Mucosa of rectum (tissue), 2 donors: ENCODE measurements at regions not wholly inside any gene's neighbourhood (a gene's known extent, or its start where the extent isn't known, plus 50 kb on each side); places are given as distances from the start of the nearest gene placed in this dataset.
A peak's percentile ranks its signal among the peaks of the same experiment; 100 is the strongest.

ENCODE experiments used
- H3K27ac ChIP-seq, 2 donors: one replicate each; pipeline ENCODE4 v1.7.0; 2013; ENCODE audit warnings: inconsistent platforms in 2 of 2, low read depth in 2 of 2, low read length in 2 of 2
- H3K27me3 ChIP-seq, 2 donors: one replicate each; pipeline ENCODE4 v1.7.0; 2013; ENCODE audit warnings: low read length in 2 of 2; ENCODE audit not compliant: control insufficient read depth in 2 of 2, insufficient read depth in 2 of 2
- H3K36me3 ChIP-seq, 2 donors: one replicate each; pipeline ENCODE4 v1.7.0; 2013; ENCODE audit warnings: low read length in 2 of 2; ENCODE audit not compliant: control insufficient read depth in 2 of 2, insufficient read depth in 2 of 2
- H3K4me1 ChIP-seq, 2 donors: one replicate each; pipeline ENCODE4 v1.7.0; 2013; ENCODE audit warnings: low read length in 2 of 2, mild to moderate bottlenecking in 1 of 2; ENCODE audit not compliant: control insufficient read depth in 2 of 2, insufficient read depth in 2 of 2
- H3K4me3 ChIP-seq, 2 donors: one replicate each; pipeline ENCODE4 v1.7.0; 2013; ENCODE audit warnings: low read length in 2 of 2
- H3K9ac ChIP-seq, 2 donors: one replicate each; pipeline ENCODE4 v1.7.0; 2013; ENCODE audit warnings: low read length in 2 of 2, low read depth in 1 of 2, mild to moderate bottlenecking in 1 of 2
- H3K9me3 ChIP-seq, 2 donors: one replicate each; pipeline ENCODE4 v1.7.0; 2013; ENCODE audit warnings: low read length in 2 of 2; ENCODE audit not compliant: control insufficient read depth in 2 of 2
- donor health status: healthy.
- donor health status: Normal muscosa, but diverticular disease.

DNA sequence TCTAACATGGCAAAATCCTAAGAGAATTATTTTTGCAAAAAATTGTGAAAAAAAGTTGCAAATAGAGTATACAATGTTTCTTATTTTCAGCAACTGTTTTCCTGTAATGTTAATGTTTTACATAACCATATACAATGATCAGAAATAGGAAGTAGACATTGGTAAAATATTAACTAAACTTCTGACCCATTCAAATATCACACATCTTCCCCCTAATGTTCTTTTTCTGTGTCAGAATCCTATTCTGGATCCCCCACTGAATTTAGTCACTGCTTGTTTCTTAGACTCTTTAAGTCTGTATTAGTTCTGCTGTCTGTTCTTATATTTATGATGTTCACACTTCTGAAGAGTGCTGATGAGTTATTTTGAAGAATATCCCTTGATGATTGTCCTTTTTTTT, 62.0 kb downstream of the HFE start:
- no peak overlapping the region for H3K4me3 ChIP-seq
- peaks cover 0 to 2% of the 10 kb centered on the region in 2 donors for H3K4me1 ChIP-seq
- H3K27me3 ChIP-seq, result no peaks in the 10 kb centered on the region
- H3K27ac ChIP-seq, result no peak overlapping the region
- no peak overlapping the region for H3K9ac ChIP-seq
- H3K36me3 ChIP-seq, result no peaks in the 10 kb centered on the region
- H3K9me3 ChIP-seq, result no peaks in the 10 kb centered on the region

DNA sequence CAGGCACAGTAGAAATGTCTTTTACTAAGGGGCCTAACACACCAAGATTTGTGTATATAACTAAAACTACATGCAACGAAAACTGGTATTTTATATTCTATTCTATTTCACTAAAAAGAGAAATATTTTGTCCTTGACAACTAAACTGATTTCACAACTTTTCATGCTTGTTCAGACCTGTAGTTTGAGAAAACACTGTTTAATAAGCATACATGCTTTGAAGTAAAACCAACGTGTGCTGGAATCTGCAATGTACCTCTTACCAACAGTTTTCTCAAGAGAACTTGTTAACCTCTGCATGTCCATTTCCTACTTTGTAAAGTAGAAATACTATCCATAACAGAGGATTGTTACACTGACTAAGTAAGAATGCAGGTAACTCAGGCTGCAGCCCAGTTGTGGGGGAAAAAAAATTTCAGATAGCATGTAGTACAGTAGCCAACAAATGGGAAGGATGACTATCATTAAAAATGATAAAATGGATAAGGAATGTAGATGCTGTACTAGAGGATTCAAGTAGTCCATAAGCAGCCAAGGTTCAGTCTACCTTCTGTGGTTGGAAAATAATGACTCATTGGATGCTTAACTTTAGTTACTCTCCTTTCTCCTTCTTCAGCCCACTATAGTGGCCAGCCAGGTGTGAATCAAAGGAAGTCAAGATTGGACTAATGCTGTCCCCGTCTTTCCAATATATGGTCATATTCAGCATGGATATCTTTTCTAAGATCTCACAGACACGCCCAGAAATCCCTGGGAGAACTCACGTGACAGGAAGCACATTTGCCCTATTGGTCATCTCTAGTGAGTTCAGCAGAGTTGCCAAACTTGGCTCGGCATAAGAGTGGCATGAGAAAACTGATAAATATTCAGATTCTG, 65.2 kb downstream of the HFE start:
- Histone ChIP-seq H3K4me1 (peaks cover 6 to 12% of the 10 kb centered on the region in 2 donors), H3K9ac (no peak overlapping the region), H3K9me3 (no peaks in the 10 kb centered on the region), H3K36me3 (no peaks in the 10 kb centered on the region), H3K4me3 (no peak overlapping the region), H3K27me3 (no peaks in the 10 kb centered on the region), H3K27ac (no peak overlapping the region)

DNA sequence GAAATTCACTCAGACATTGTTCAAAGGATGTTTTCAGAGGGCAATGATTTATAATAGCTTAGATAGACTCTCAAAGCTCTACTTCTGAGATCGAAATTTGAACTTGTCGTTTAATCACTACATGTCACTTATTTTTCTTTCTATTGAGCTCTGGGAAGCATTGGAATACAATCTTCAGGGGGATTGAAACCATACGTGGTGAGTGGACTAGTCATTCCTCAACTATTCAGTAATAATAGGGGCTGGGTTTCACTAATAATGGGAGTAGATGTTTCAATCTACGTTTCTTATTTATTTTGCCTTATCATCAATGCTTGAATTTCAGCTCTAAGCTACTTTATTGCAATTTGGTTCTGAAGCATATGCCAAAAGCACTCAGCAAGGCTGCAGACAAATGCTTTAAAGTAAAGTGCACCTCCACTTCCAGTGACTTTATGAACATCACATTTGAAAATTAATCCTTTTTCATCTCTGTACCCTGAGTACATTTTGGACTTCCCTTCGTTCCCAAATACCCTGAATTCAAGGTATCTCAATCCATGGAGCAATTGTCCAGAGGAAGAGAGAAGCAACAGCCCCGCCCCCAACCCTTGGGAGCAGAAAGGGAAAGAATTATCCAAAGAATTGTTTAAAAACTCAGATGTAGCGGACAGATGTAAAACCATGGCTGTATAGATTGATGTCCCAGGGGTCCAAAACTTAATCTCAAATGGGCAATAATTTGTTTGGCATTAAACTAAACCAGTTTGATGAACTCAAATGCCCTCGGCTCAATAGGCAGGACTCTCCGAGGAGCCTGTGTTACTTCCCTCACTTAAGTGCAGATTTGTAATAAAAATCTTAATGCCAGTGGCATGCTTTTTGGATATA, 68.1 kb downstream of the HFE start:
- Histone ChIP-seq H3K4me3 (peak overlapping the region; percentile 62 to 82), H3K9ac (peak overlapping the region; percentile 69 to 99), H3K27me3 (no peaks in the 10 kb centered on the region), H3K36me3 (no peaks in the 10 kb centered on the region), H3K4me1 (peaks cover 19 to 25% of the 10 kb centered on the region in 2 donors), H3K27ac (peak overlapping the region; percentile 99), H3K9me3 (no peaks in the 10 kb centered on the region)

DNA sequence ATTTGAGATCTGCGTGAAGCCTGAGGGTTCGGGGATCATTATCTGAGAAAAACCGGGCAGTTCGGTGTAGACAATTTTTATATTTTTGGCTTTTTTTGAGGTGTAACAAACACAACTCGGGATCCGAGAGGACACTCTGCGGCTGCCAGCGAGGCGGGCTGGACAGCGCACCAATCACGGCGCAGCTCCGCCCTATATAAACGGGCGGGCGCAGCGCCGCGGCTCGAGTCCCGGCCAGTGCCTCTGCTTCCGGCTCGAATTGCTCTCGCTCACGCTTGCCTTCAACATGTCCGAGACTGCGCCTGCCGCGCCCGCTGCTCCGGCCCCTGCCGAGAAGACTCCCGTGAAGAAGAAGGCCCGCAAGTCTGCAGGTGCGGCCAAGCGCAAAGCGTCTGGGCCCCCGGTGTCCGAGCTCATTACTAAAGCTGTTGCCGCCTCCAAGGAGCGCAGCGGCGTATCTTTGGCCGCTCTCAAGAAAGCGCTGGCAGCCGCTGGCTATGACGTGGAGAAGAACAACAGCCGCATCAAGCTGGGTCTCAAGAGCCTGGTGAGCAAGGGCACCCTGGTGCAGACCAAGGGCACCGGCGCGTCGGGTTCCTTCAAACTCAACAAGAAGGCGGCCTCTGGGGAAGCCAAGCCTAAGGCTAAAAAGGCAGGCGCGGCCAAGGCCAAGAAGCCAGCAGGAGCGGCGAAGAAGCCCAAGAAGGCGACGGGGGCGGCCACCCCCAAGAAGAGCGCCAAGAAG, 69.0 kb downstream of the HFE start:
- Histone ChIP-seq H3K27ac (peak overlapping the region; percentile 99), H3K4me1 (peaks cover 19 to 28% of the 10 kb centered on the region in 2 donors), H3K27me3 (no peaks in the 10 kb centered on the region), H3K4me3 (peak overlapping the region; percentile 82 to 86), H3K9ac (peak overlapping the region; percentile 87 to 99), H3K9me3 (no peaks in the 10 kb centered on the region), H3K36me3 (no peaks in the 10 kb centered on the region)

- Histone ChIP-seq H3K36me3 (no peaks in the 10 kb centered on the region), H3K9me3 (no peaks in the 10 kb centered on the region), H3K4me1 (peaks cover 22 to 26% of the 10 kb centered on the region in 2 donors), H3K4me3 (peak overlapping the region; percentile 82 to 86), H3K27me3 (no peaks in the 10 kb centered on the region), H3K27ac (peak overlapping the region; percentile 99), H3K9ac (peak overlapping the region; percentile 87 to 99)
These were observed 69.6 kb downstream of the HFE start for GRCh38 chr6:26156850-26157250.

- no peaks in the 10 kb centered on the region for H3K27me3 ChIP-seq
- peak overlapping the region; percentile 87 to 99 for H3K9ac ChIP-seq
- peak overlapping the region; percentile 82 to 93 for H3K4me3 ChIP-seq
- H3K27ac ChIP-seq, result peak overlapping the region; percentile 99
- peaks cover 22 to 33% of the 10 kb centered on the region in 2 donors for H3K4me1 ChIP-seq
- no peaks in the 10 kb centered on the region for H3K36me3 ChIP-seq
- H3K9me3 ChIP-seq, result no peaks in the 10 kb centered on the region
These were observed 70.2 kb downstream of the HFE start for GRCh38 chr6:26157251-26158075.

DNA sequence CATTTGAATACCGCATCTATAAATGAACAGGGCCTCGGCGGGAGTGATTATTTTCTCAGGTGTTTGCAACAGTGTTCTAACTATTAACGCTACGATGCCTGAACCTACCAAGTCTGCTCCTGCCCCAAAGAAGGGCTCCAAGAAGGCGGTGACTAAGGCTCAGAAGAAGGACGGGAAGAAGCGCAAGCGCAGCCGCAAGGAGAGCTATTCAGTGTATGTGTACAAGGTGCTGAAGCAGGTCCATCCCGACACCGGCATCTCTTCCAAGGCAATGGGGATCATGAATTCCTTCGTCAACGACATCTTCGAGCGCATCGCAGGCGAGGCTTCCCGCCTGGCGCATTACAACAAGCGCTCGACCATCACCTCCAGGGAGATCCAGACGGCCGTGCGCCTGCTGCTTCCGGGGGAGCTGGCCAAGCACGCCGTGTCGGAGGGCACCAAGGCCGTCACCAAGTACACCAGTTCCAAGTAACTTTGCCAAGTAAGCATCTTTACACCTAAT, 70.9 kb downstream of the HFE start:
- Histone ChIP-seq H3K36me3 (no peaks in the 10 kb centered on the region), H3K4me1 (peaks cover 22 to 37% of the 10 kb centered on the region in 2 donors), H3K27ac (peak overlapping the region; percentile 96 to 99), H3K9ac (peak overlapping the region; percentile 75 to 96), H3K27me3 (no peaks in the 10 kb centered on the region), H3K9me3 (no peaks in the 10 kb centered on the region), H3K4me3 (peak overlapping the region; percentile 82 to 93)

- Histone ChIP-seq H3K36me3 (no peaks in the 10 kb centered on the region), H3K27ac (peak overlapping the region; percentile 96 to 99), H3K9me3 (no peaks in the 10 kb centered on the region), H3K27me3 (no peaks in the 10 kb centered on the region), H3K4me3 (peak overlapping the region; percentile 82 to 93), H3K4me1 (peaks cover 22 to 43% of the 10 kb centered on the region in 2 donors), H3K9ac (peak overlapping the region; percentile 75 to 96)
These were observed 71.5 kb downstream of the HFE start for GRCh38 chr6:26158581-26159356.
